Stimulated activated CD4-positive, alpha-beta T cell treated with anti-CD3 and anti-CD28 coated beads, Interleukin-1b, Interleukin-23, amount 100 ng/mL, for 24 hours (primary cell): ENCODE measurements at regions not wholly inside any gene's neighbourhood (a gene's known extent, or its start where the extent isn't known, plus 50 kb on each side); places are given as distances from the start of the nearest gene placed in this dataset.

ENCODE experiments used
- DNase-seq, 4 experiments: peaks; one replicate each; pipeline ENCODE4 v3.0.0-alpha.2; 2020; ENCODE audit warnings: low read depth in 4 of 4, low spot score in 1 of 4

DNA sequence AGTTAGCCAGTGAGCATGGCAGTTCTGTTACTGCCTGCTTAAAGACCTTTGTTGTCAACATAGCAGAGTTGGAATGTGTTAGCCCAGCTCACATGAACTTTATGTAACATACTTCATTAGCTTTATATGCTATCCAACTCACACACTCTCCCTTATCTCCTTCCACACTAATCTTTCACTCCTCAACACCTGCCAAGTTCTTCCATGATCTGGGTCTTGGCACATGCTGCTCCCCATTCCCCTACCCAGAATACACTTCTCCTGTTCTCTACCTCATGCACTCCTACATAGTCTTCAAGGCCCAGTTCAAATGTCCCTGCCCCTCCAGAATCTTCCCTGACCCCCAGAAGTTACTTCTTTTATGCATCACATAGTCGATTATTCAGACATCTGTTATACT is 179.3 kb downstream of the KATNAL1 start:
- DNase-seq: no peak

DNA sequence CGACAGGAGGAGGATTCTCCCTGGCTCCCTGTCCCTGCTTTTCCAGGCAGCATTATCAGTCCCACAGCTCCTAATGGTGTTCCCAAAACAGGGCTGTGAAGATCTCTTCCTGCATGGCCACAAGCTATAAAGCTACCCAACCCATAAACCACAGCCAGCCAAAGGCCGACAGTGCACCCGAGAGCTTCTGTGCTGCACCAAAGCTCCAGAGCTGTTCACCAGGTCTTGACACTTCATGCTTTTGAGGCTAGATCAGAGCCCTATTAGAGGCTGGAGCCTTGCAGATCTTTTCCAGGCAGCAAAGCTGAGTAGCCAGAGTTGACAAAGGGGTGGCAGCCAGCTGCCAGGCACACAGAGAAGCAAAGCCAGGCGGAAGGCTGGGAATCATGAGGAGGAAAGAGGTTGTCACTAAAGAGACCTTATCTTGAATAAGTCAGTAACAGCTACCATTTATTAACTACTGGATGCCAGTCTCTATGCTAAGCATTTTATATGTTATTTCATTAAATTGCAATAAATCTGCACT is 180.4 kb downstream of the KATNAL1 start:
- no peak for DNase-seq

GRCh38 chr13:30125422-30126073 is 181.8 kb downstream of the KATNAL1 start:
- no peak for DNase-seq

DNA sequence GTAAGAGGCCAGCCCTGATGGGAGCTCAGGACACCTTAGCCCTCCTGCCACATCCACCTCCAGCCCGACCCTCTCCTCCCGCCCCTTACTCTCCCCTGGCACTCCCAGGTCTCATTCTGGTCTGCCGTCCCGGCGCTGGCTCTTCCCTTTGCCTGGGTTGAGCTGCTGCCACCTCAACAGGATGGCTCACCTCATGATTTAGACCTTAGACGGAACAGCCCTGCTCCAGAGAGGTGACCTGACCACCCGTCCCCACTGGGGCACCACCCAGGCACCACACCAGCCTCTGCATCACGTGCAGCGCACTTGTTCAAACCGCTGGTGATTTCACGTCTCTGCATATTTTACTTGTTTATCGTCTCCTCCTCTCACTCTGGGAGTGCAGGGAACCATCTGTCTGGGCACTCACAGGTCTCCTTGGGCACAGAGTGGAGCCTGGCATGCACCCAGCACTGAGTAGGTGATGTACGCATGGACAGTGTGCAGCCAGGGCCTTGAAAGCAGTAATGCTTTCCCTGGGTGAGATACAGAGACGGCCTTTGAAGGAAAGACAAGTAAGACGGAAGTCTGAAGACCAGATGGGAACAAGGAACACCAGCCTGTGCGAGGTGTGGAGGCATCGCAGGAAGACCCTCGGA is 183.1 kb downstream of the KATNAL1 start:
- no peak for DNase-seq

- no peak for DNase-seq
Measured at GRCh38 chr13:30123575-30123974, 183.8 kb downstream of the KATNAL1 start.

DNA sequence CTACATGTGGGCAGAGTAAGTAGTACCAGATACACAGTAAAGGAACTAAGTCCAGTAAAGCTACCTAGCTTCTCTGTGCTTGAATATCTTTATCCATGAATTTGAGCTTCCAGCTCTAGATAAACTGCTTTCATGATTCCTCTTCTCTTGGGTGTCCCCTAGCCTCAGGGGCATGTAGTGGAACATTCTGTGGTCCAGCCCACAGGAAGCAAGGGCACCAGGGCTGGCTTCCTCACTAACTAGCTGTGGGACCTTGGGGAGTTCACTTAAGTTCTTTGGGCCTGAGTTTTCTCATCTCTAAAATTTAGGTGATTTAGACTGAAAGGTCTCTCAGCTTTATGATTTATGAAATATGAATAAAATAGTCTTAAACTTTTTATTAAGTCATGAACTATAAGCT is 185.7 kb downstream of the KATNAL1 start:
- DNase-seq: no peak

- no peak for DNase-seq
Measured at GRCh38 chr13:30121244-30121643, 186.1 kb downstream of the KATNAL1 start.

DNA sequence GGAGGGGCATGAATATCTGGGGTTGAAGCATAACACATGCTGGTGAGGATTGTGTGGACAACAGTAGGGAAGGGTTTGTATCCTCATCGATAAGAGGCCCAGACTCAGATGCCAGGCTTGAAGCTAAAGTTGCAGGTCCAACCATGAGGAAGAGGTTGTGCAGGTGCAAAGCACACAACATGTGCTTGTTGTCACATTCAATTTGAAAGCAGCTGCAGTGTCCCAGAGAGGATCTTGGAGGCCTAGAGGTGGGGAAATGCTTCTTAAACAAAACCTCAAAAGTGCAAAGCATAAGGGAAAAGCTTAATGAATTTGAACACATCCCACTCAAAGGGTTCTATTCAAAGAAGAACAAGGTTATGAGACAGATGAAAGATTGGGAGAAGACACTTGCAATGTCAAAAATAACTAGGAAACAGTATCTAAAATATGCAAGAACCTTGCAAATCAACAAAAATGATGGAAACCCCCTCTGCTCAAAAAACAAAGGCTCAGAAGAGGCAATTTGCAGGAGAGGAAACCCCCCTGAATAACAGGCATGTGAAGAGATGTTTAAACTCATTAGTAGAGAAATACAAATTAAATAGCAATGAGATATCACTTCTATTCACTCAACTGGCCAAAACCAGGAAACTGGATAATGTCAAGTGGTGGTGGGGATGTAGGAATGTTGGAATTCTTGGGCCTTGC is 187.1 kb downstream of the KATNAL1 start:
- DNase-seq: no peak

DNA sequence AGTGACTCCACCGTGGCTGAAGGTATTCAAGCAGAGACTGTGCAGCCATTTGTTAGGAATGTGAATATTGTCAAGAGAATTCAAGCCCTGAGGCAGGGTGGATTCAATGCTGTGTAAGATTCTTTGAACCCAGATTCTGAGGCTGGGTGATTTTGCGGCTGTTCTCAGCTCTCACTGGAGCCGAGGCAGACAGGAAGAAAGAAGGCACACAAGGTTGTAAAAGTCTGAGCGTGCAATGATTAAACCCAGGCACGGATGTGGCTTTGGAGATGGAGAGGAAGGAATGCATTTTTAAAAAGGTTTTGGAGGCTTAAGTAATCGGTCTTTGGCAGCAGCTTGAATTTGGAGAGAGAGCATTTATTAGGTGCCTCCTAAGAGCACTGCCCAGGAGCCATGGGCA is 187.9 kb downstream of the KATNAL1 start:
- no peak for DNase-seq

GRCh38 chr13:30116379-30116778 is 191.0 kb downstream of the KATNAL1 start:
- no peak for DNase-seq

DNA sequence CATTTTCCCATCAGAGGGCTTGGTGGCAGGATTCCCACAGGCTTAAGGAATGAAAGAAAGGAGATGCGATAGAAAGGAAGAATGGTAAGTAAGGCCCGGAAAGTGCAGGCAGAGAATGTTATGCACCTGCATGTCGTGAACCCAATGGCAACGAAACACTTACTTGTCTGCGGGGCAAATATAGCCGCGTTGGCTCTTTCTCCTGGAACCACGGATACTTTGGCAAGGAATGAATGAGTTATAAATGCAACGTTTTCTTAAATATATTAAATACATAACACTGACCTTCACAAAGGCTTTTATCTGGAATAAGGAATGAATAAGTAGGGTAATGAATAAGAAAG is 192.1 kb downstream of the KATNAL1 start:
- no peak for DNase-seq

DNA sequence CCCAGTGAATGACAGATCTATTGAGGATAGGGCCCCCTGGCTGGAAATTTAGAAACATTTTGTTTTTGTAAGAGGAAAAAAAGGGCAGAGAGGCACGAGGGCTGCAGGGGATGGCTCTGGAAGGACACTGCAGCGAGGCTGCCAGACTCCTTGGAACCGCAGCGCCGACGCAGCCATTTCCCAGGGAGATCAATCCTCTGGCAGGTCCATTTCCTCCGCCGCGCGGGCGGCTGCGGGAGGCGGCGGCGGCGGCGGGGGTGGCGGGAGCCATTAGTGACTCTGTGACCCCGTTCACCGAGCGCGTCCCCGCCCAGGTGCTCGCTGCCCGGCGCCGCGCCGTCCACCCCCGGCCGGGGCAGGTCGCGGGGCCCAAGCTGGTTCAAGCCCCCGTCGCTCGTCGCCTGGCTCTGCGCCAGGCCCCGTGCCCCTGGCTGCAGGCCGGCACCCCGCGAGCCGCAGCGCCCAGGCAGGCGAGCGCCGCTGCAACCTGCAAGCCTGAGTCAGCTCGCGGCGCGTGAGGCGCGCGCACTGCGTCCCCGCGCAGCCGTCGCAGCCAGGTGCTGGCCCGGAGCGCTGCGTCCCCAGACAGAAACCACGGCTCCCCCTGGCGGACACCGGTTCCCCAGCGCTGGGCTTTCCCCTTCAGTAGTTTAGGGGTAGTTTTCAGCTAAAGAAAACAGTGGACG is 192.6 kb downstream of the KATNAL1 start:
- DNase-seq: peak; percentile 86 to 96 (median 92)

- DNase-seq: no peak
Measured at GRCh38 chr13:30113983-30114570, 193.3 kb downstream of the KATNAL1 start.

GRCh38 chr13:30113551-30113950 is 193.8 kb downstream of the KATNAL1 start:
- DNase-seq: no peak

DNA sequence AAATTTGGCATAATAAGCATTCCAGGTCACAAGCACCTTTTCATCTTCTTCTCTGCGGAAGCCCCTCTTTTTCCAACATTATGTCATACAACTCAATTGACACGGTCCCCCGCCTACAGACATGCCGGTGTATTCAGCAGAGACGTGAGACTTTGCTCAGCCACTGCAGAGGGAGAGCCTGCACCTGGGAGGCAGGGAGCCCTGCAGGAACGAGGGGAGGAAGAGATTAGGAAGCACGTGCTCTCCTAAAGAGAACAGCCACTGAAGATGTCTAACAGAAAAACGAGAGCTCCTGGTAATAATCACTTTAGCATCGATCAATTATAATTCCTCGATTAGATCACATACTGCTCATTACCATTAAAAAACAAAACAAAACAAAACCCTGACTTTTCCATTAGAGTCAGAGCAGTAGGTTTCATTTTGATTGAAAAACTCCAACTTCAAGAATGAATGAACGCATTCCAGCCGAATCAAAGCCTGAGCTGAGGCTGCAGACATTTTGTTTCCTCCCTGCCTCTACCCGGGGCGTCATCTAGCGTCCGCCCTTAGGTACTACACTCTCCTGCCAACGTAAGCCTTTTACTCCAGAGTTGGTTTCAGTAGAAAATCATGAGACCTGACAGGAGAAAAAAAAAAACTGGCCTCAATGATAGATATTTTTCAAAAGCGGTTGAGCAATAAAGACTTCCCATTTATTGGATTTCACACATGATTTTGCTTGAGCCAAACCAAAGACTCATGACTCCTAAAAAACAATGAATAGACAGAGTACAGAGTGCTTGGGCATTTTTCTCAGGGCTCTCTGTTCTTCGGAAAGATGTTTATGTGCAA is 194.5 kb downstream of the KATNAL1 start:
- peak; percentile 47 to 68 (median 63) for DNase-seq

GRCh38 chr13:30111810-30112209 is 195.5 kb downstream of the KATNAL1 start:
- DNase-seq: no peak

DNA sequence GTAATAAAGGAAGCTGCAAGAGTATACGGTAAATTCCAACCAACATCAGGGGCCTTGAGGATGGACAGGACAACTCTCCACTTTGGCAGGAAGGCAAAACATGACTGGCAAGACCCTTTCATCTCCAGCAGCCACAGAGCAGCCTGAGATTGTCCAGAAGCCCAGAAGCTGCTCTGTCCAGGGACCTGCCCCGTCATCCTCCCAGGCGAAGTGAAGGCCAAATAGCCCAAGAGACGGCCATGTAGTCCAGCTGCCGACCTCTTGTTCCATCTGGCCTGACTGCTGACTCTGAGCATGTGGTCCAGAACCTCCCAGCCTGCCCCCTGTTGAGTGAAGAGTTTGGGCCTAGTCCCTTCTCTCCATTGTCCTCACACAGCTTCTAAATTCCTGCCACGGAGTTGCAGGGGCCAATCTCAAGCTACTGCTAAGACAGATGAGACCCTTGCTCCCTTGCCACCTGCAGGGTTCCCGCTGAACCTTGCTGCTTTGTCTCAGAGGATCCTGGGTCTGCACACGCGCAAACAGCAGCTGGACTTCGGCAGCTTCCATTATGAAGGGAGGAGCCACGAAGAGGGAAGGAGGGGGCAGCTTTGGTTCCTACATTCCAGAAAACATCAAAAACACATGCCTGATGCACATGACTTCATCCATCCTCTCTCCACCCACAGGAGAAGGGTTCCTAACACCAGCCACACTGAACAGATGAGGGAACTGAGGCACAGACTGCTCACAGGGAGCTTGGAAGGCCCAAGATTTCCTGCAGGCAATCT is 196.9 kb downstream of the KATNAL1 start:
- DNase-seq: no peak

DNA sequence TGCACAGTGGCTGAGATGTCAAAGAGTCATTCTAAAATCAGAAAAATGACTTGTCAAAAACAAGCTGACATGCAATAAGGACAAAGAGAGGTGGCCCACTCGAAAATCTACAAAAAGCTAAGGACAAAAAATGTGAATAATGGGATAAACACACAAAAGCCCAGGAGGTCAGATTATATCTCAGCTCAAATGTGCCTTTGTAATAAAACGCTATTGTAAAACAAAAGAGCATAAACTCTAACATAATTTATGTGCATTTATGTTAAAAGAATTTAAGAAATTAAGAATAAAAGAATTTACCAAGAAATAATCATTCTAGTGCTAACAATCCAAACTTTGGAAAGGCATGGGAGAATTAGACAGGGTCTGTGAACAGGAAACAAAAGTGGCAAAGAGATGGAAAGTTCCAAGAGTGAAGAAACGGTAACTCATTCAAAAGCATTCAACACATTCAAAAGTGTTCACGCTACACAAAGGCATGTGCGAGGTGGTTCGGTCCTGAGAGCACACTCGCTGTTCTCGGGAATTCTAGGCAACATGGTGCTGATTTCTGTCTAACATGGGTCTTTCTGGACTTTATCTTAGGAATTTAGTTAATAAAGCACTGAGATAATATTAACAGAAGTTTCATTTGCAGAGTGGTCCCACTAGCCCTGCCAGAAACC is 197.7 kb downstream of the KATNAL1 start:
- no peak for DNase-seq

- DNase-seq: no peak
Measured at GRCh38 chr13:30108913-30109237, 198.5 kb downstream of the KATNAL1 start.
